Endothelial cell of umbilical vein (primary cell): ENCODE measurements at regions not wholly inside any gene's neighbourhood (a gene's known extent, or its start where the extent isn't known, plus 50 kb on each side); places are given as distances from the start of the nearest gene placed in this dataset.

Experiments
- BruUV-seq: library from RNA; stranded (reverse); fragments of 400-500 nt; replicated peaks from 2 replicates; lab custom pipeline; 2021; lab: Mats Ljungman, UMichigan
- CTCF ChIA-PET: fragments of 300-600, 350-600 bp; sonication (Branson Sonifier 250); formaldehyde crosslinking; loops from one replicate; lab custom pipeline; 2021; ENCODE audit warnings: antibody characterized with exemption, inconsistent platforms; lab: Charles Lee
- POLR2A ChIA-PET: fragments of 300-600, 350-600 bp; sonication (Branson Sonifier 250); formaldehyde crosslinking; loops from one replicate; lab custom pipeline; 2021; ENCODE audit warnings: antibody characterized with exemption, inconsistent platforms; lab: Charles Lee
- DNase-seq: peaks from one replicate; pipeline ENCODE4 v3.0.0-alpha.2; 2011; ENCODE audit warnings: low read depth, low spot score
- FAIRE-seq: peaks from 2 replicates; lab custom pipeline; 2011; peaks lifted over from hg19 to GRCh38; lab: Jason Lieb, UNC
- H2AFZ ChIP-seq: 2 replicates; pipeline ENCODE4 v1.6.0; 2012; ENCODE audit warnings: low read depth, low read length, control low read depth, inconsistent platforms
- H3K27ac ChIP-seq: 2 replicates; pipeline ENCODE4 v1.5.1; 2011; ENCODE audit warnings: low read depth, mild to moderate bottlenecking, control low read depth, low read length, moderate library complexity; ENCODE audit not compliant: insufficient read depth
- H3K27me3 ChIP-seq, 2 experiments: 2 replicates each; pipeline versions ENCODE4 v1.6.0 to v1.6.1; 2011; ENCODE audit warnings: low read length in 2 of 2, mixed read lengths in 1 of 2; ENCODE audit not compliant: control insufficient read depth in 2 of 2, insufficient read depth in 2 of 2
- H3K36me3 ChIP-seq, 2 experiments: 2 replicates in 1 of 2; 3 replicates in 1 of 2; pipeline ENCODE4 v1.5.1; 2011; ENCODE audit warnings: low read length in 2 of 2, mild to moderate bottlenecking in 1 of 2, moderate library complexity in 1 of 2; ENCODE audit not compliant: control insufficient read depth in 2 of 2, insufficient read depth in 2 of 2; ENCODE audit errors: extremely low read depth in 1 of 2
- H3K4me1 ChIP-seq: 3 replicates; pipeline ENCODE4 v1.5.1; 2011; ENCODE audit warnings: mild to moderate bottlenecking, low read length; ENCODE audit not compliant: control insufficient read depth, insufficient read depth; ENCODE audit errors: extremely low read depth
- H3K4me2 ChIP-seq: 2 replicates; pipeline ENCODE4 v1.6.1; 2011; ENCODE audit warnings: low read length, control low read depth, mixed read lengths; ENCODE audit not compliant: insufficient read depth
- H3K4me3 ChIP-seq, 3 experiments: fragments of 200-600 bp in 1 of 3; sonication (generic), shearing (Covaris generic) in 1 of 3; replicated peaks in 1 of 3; 2 replicates each; pipeline ENCODE4 v1.5.1; 2011 to 2016; ENCODE audit warnings: control low read depth in 3 of 3, low read length in 3 of 3, mild to moderate bottlenecking in 2 of 3, inconsistent platforms in 1 of 3, low read depth in 1 of 3, moderate library complexity in 1 of 3; ENCODE audit not compliant: insufficient read depth in 1 of 3
- H3K79me2 ChIP-seq: 2 replicates; pipeline ENCODE4 v1.6.0; 2012; ENCODE audit warnings: low read length, inconsistent platforms; ENCODE audit not compliant: control insufficient read depth, insufficient read depth
- H3K9ac ChIP-seq: replicated peaks from 2 replicates; pipeline ENCODE3; 2011; ENCODE audit warnings: low read length, control low read depth; ENCODE audit not compliant: insufficient read depth; ENCODE audit errors: extremely low read depth
- H3K9me1 ChIP-seq: replicated peaks from 3 replicates; pipeline ENCODE4 v1.6.0; 2011; ENCODE audit warnings: mild to moderate bottlenecking, low read length; ENCODE audit not compliant: control insufficient read depth, insufficient read depth; ENCODE audit errors: extremely low read depth
- H3K9me3 ChIP-seq: replicated peaks from 2 replicates; pipeline ENCODE4 v1.5.1; 2012; ENCODE audit warnings: low read length, inconsistent platforms; ENCODE audit not compliant: control insufficient read depth, insufficient read depth
- H4K20me1 ChIP-seq: replicated peaks from 2 replicates; pipeline ENCODE3; 2011; ENCODE audit warnings: mild to moderate bottlenecking, low read length; ENCODE audit not compliant: control insufficient read depth, insufficient read depth; ENCODE audit errors: extremely low read depth
- CTCF ChIP-seq, 2 donors: IDR thresholded peaks; 1 replicate in 1 of 2; 2 replicates in 1 of 2; pipeline ENCODE4 v1.5.1; 2011; ENCODE audit warnings: low read length in 2 of 2, mild to moderate bottlenecking in 2 of 2, moderate library complexity in 2 of 2, control low read depth in 1 of 2, inconsistent platforms in 1 of 2, low read depth in 1 of 2; ENCODE audit not compliant: insufficient read depth in 1 of 2; ENCODE audit errors: extremely low read depth in 1 of 2
- EZH2 ChIP-seq: IDR thresholded peaks from 2 replicates; pipeline ENCODE4 v1.6.1; 2012; ENCODE audit warnings: borderline replicate concordance, low read depth, mild to moderate bottlenecking, moderate library complexity, low read length, inconsistent platforms; ENCODE audit not compliant: severe bottlenecking
- FOS ChIP-seq: IDR thresholded peaks from 2 replicates; pipeline ENCODE4 v1.6.1; 2011; ENCODE audit warnings: mild to moderate bottlenecking, low read length, moderate library complexity, borderline replicate concordance; ENCODE audit not compliant: insufficient read depth
- GATA2 ChIP-seq: IDR thresholded peaks from 2 replicates; pipeline ENCODE4 v1.7.0; 2011; ENCODE audit warnings: low read depth, mild to moderate bottlenecking, moderate library complexity, mixed read lengths, low read length; ENCODE audit not compliant: insufficient read length, insufficient read depth
- JUN ChIP-seq: IDR thresholded peaks from 2 replicates; pipeline ENCODE4 v1.6.1; 2011; ENCODE audit warnings: borderline replicate concordance, low read depth; ENCODE audit not compliant: insufficient read length, insufficient read depth
- MAX ChIP-seq: IDR thresholded peaks from 2 replicates; pipeline ENCODE4 v1.6.1; 2011; ENCODE audit not compliant: insufficient read depth, insufficient read length
- MYC ChIP-seq: IDR thresholded peaks from one replicate; pipeline ENCODE4 v1.6.1; 2011; ENCODE audit warnings: mild to moderate bottlenecking, low read depth, low read length
- POLR2A ChIP-seq: IDR thresholded peaks from 2 replicates; pipeline ENCODE4 v1.6.1; 2012; ENCODE audit warnings: low read depth, mild to moderate bottlenecking, control low read depth, low read length
- POLR2AphosphoS5 ChIP-seq: IDR thresholded peaks from 2 replicates; pipeline ENCODE4 v1.6.1; 2012; ENCODE audit warnings: low read depth, mild to moderate bottlenecking, control low read depth, low read length, moderate library complexity; ENCODE audit not compliant: insufficient read depth
- dilution Hi-C: fragments of 300-500 bp; cut with MboI; formaldehyde crosslinking; loops from one replicate; pipeline ENCODE4 v1.15.0; 2019; ENCODE audit warnings: low sequenced_read_pairs; ENCODE audit not compliant: extremely low pct_ligation_motif_present
- intact Hi-C: fragments of 100-400 bp; cut with micrococcal nuclease; formaldehyde crosslinking; loops from one replicate; pipeline ENCODE4 v1.10.0; 2022

- no peak overlapping the region for H3K4me2 ChIP-seq
- CTCF ChIA-PET: no interaction called here
- dilution Hi-C loops: no loop called here
- no peaks in the 10 kb centered on the region for H3K9me1 ChIP-seq
- intact Hi-C loops: no loop called here
- no peak for DNase-seq
- H4K20me1 ChIP-seq: no peaks in the 10 kb centered on the region
- no peak for TF ChIP-seq MYC
- TF ChIP-seq GATA2: no peak
- TF ChIP-seq POLR2AphosphoS5: no peak
- no peak for TF ChIP-seq FOS
- no peak for TF ChIP-seq EZH2
- TF ChIP-seq JUN: no peak
- TF ChIP-seq MAX: no peak
- no peak for TF ChIP-seq CTCF (IDR thresholded peaks at IDR 0.05; ENCODE audit: extremely low read depth in 1 of 2, insufficient read depth in 1 of 2, low read depth in 1 of 2, low read length in 2 of 2)
- no peak for TF ChIP-seq POLR2A
- no peak overlapping the region for H3K9ac ChIP-seq
- no peak for FAIRE-seq
- POLR2A ChIA-PET: no interaction called here
- H3K9me3 ChIP-seq: no peaks in the 10 kb centered on the region
- H2AFZ ChIP-seq: no peak overlapping the region
- H3K79me2 ChIP-seq: no peaks in the 10 kb centered on the region
- H3K4me1 ChIP-seq: no peaks in the 10 kb centered on the region
- no peak overlapping the region for H3K27ac ChIP-seq
- BruUV-seq: no TSS peak
- no peaks in the 10 kb centered on the region for H3K27me3 ChIP-seq
- H3K36me3 ChIP-seq: no peaks in the 10 kb centered on the region
- H3K4me3 ChIP-seq: no peak overlapping the region
Measured at GRCh38 chr15:77716632-77717332, 84.1 kb upstream of the LINGO1 start.
